ENCODE measurements at regions not wholly inside any gene's neighbourhood (a gene's known extent, or its start where the extent isn't known, plus 50 kb on each side); places are given as distances from the start of the nearest gene placed in this dataset.

DNA sequence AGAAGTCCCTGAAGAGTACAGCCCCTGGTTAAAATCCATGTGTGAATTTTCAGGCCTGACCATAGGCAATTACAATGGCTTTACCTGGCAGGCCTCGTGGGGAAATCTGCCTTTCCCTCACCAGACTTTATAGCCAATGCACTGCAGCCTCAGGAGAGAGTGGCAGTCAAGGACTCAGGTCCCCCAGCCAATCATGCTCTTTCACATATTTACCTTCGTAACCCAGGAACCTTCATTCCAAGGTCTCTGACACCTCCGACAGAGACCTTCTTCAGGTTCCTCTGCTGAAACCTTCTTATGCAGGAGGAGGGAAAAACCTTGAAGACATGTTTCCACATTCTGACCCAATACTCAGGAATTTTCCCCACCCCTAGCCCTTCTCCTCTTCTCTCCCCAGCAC lies 118.9 kb downstream of the FASLG start:
- H2AFZ ChIP-seq (ENCODE audit: control insufficient read depth, low read length) = no peak overlapping the region
- dilution Hi-C loops (cut with MboI; ENCODE audit: extremely low pct_ligation_motif_present, low sequenced_read_pairs) = no loop called here
- no peaks in the 10 kb centered on the region for H3K79me2 ChIP-seq (ENCODE audit: control insufficient read depth, insufficient read depth, low read length)
- no peaks in the 10 kb centered on the region for H3K27me3 ChIP-seq (ENCODE audit: control insufficient read depth, extremely low read depth, insufficient read depth, low read length)
- no peaks in the 10 kb centered on the region for H4K20me1 ChIP-seq (ENCODE audit: control insufficient read depth, extremely low read depth, insufficient read depth, low read length)
- no peaks in the 10 kb centered on the region for H3K36me3 ChIP-seq (ENCODE audit: control insufficient read depth in 2 of 2, extremely low read depth in 1 of 2, insufficient read depth in 2 of 2, low read length in 2 of 2)
- TF ChIP-seq, protein P1, sequence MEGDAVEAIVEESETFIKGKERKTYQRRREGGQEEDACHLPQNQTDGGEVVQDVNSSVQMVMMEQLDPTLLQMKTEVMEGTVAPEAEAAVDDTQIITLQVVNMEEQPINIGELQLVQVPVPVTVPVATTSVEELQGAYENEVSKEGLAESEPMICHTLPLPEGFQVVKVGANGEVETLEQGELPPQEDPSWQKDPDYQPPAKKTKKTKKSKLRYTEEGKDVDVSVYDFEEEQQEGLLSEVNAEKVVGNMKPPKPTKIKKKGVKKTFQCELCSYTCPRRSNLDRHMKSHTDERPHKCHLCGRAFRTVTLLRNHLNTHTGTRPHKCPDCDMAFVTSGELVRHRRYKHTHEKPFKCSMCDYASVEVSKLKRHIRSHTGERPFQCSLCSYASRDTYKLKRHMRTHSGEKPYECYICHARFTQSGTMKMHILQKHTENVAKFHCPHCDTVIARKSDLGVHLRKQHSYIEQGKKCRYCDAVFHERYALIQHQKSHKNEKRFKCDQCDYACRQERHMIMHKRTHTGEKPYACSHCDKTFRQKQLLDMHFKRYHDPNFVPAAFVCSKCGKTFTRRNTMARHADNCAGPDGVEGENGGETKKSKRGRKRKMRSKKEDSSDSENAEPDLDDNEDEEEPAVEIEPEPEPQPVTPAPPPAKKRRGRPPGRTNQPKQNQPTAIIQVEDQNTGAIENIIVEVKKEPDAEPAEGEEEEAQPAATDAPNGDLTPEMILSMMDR (optimal IDR thresholded peaks at IDR 0.05 in 1 of 3, IDR thresholded peaks at IDR 0.05 in 1 of 3, conservative IDR thresholded peaks at IDR 0.05 in 1 of 3; ENCODE audit: extremely low read depth in 1 of 3, insufficient read depth in 2 of 3, low read length in 3 of 3) = no peak
- TF ChIP-seq EZH2 (IDR thresholded peaks at IDR 0.05; ENCODE audit: low read length) = no peak
- H3K4me3 ChIP-seq (ENCODE audit: control insufficient read depth in 2 of 3, extremely low read depth in 1 of 3, insufficient read depth in 2 of 3, low read depth in 1 of 3, low read length in 3 of 3) = no peak overlapping the region
- no peak for FAIRE-seq
- H3K9ac ChIP-seq (ENCODE audit: control insufficient read depth, extremely low read depth, insufficient read depth, low read length) = no peak overlapping the region
- H3K9me1 ChIP-seq (ENCODE audit: control insufficient read depth, extremely low read depth, insufficient read depth, low read length) = no peaks in the 10 kb centered on the region
- H3K4me2 ChIP-seq (ENCODE audit: control insufficient read depth, extremely low read depth, insufficient read depth, low read depth, low read length) = no peak overlapping the region
- DNase-seq (ENCODE audit: low read depth, low spot score) = no peak
- no peaks in the 10 kb centered on the region for H3K9me3 ChIP-seq (ENCODE audit: control insufficient read depth, low read depth, low read length)
- H3K4me1 ChIP-seq (ENCODE audit: control insufficient read depth, extremely low read depth, insufficient read depth, low read length) = peaks cover 3% of the 10 kb centered on the region
- H3K27ac ChIP-seq (ENCODE audit: control insufficient read depth, insufficient read depth, low read length) = no peak overlapping the region

DNA sequence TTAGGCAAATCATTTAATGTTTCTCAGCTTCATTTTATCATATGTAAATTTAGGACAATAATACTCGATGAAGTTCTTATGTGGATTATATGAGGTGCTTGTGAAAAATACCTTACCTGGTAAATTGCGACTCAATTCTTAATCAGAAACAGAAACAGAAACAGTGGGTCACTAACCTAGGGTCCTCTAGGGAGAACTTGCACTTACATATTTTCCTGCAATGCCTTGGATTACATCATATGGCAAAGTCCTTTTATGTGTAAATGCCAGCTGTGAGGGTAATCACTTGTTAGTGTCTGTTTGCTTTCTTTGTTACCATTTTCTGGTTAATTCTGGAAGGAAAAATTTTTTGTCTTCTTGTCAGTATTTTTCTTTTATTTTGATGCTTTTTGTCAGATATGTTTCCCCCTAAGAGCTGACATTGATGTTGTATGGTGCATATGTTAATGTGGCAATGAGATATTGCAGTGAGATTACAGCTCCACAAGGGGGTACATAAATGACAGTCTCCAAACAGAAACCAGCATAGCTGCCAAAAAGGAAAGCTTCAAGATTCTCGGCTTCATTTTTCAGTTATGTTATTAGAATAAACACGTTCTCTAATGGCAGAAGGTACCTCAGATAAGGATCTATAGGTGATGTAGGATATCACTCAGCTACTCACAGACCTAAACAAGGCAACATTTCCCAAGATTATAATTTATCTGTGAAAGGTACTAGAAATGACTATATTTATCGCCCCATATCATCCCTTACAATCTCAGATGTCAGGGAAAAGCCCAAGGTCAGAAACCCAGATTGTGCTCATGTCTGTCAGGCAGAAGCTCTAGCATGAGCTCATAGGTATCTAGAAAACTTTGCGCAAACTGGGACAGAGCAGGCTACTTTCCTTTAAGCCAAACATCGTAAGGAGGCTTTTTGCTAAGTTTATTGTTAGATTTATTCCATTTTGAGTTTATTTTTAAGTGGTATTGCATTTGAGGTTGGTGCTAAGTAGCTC lies 119.9 kb downstream of the FASLG start:
- Histone ChIP-seq H3K9me3 (ENCODE audit: control insufficient read depth, low read depth, low read length) (no peaks in the 10 kb centered on the region), H4K20me1 (ENCODE audit: control insufficient read depth, extremely low read depth, insufficient read depth, low read length) (no peaks in the 10 kb centered on the region), H3K27ac (ENCODE audit: control insufficient read depth, insufficient read depth, low read length) (no peak overlapping the region), H3K27me3 (ENCODE audit: control insufficient read depth, extremely low read depth, insufficient read depth, low read length) (no peaks in the 10 kb centered on the region), H3K9ac (ENCODE audit: control insufficient read depth, extremely low read depth, insufficient read depth, low read length) (no peak overlapping the region), H3K4me3 (ENCODE audit: control insufficient read depth in 2 of 3, extremely low read depth in 1 of 3, insufficient read depth in 2 of 3, low read depth in 1 of 3, low read length in 3 of 3) (no peak overlapping the region), H3K79me2 (ENCODE audit: control insufficient read depth, insufficient read depth, low read length) (no peaks in the 10 kb centered on the region), H3K9me1 (ENCODE audit: control insufficient read depth, extremely low read depth, insufficient read depth, low read length) (no peaks in the 10 kb centered on the region), H2AFZ (ENCODE audit: control insufficient read depth, low read length) (peak overlapping the region; percentile 18), H3K4me1 (ENCODE audit: control insufficient read depth, extremely low read depth, insufficient read depth, low read length) (peaks cover 3% of the 10 kb centered on the region), H3K4me2 (ENCODE audit: control insufficient read depth, extremely low read depth, insufficient read depth, low read depth, low read length) (peak overlapping the region; percentile 49), H3K36me3 (ENCODE audit: control insufficient read depth in 2 of 2, extremely low read depth in 1 of 2, insufficient read depth in 2 of 2, low read length in 2 of 2) (no peaks in the 10 kb centered on the region)
- TF ChIP-seq, protein P1 (optimal IDR thresholded peaks at IDR 0.05 in 1 of 3, IDR thresholded peaks at IDR 0.05 in 1 of 3, conservative IDR thresholded peaks at IDR 0.05 in 1 of 3; ENCODE audit: extremely low read depth in 1 of 3, insufficient read depth in 2 of 3, low read length in 3 of 3) = peak in 1 of 3 experiments; percentile 10
- TF ChIP-seq EZH2 (IDR thresholded peaks at IDR 0.05; ENCODE audit: low read length) = no peak
- DNase-seq (ENCODE audit: low read depth, low spot score) (no peak), FAIRE-seq (no peak)
- dilution Hi-C loops (cut with MboI; ENCODE audit: extremely low pct_ligation_motif_present, low sequenced_read_pairs) = no loop called here
